GM12878 (cell line): ENCODE measurements at regions not wholly inside any gene's neighbourhood (a gene's known extent, or its start where the extent isn't known, plus 50 kb on each side); places are given as distances from the start of the nearest gene placed in this dataset.

Experiments used
- ATAC-seq: fragments of 200-7000 bp; cut with Tn5 transposase; 3 replicates; pipeline ENCODE4 v1.9.1; 2020; ENCODE audit warnings: mild to moderate bottlenecking, moderate library complexity
- BruUV-seq: library from RNA; stranded (reverse); fragments of 400-500 nt; replicated peaks from 2 replicates; lab custom pipeline; 2021; lab: Mats Ljungman, UMichigan
- CTCF ChIA-PET: fragments of 300-600 bp; sonication (Branson Sonifier 250); formaldehyde crosslinking; extraction: SDS; loops from one replicate; lab custom pipeline; 2021; ENCODE audit warnings: inconsistent platforms; lab: Yijun Ruan, JAX
- POLR2A ChIA-PET: fragments of 350-600 bp; formaldehyde crosslinking; extraction: SDS; loops from one replicate; lab custom pipeline; 2021; ENCODE audit warnings: inconsistent platforms; lab: Charles Lee
- RAD21 ChIA-PET: fragments of 300-600 bp; sonication (Branson Sonifier 250); formaldehyde crosslinking; loops from one replicate; lab custom pipeline; 2023; ENCODE audit warnings: antibody characterized with exemption; ENCODE audit not compliant: unreplicated experiment; lab: Charles Lee
- SMC1A ChIA-PET: fragments of 300-600 bp; sonication (Branson Sonifier 250); formaldehyde crosslinking; loops from one replicate; lab custom pipeline; 2023; ENCODE audit not compliant: unreplicated experiment, uncharacterized antibody; lab: Charles Lee
- DNase-seq: peaks from one replicate; pipeline ENCODE4 v3.0.0-alpha.2; 2011; ENCODE audit warnings: low read depth, low spot score
- FAIRE-seq: peaks from 3 replicates; lab custom pipeline; 2011; peaks lifted over from hg19 to GRCh38; lab: Jason Lieb, UNC
- H2AFZ ChIP-seq: 2 replicates; pipeline ENCODE4 v1.6.0; 2011; ENCODE audit warnings: low read depth, low read length, control low read depth; ENCODE audit not compliant: control insufficient read depth
- H3K27ac ChIP-seq: 2 replicates; pipeline ENCODE4 v1.5.1; 2011; ENCODE audit warnings: control low read depth; ENCODE audit not compliant: control insufficient read depth, insufficient read depth
- H3K27me3 ChIP-seq, 2 experiments: replicated peaks in 1 of 2; 2 replicates each; pipeline versions ENCODE4 v1.6.0 to v1.6.1; 2011; ENCODE audit warnings: low read length in 1 of 2; ENCODE audit not compliant: control insufficient read depth in 2 of 2, insufficient read depth in 2 of 2
- H3K36me3 ChIP-seq, 2 experiments: 2 replicates each; pipeline ENCODE4 v1.5.1; 2011; ENCODE audit warnings: low read length in 1 of 2; ENCODE audit not compliant: control insufficient read depth in 2 of 2, insufficient read depth in 2 of 2
- H3K4me1 ChIP-seq: 2 replicates; pipeline ENCODE4 v1.6.1; 2011; ENCODE audit warnings: mild to moderate bottlenecking, low read length, moderate library complexity, mixed read lengths; ENCODE audit not compliant: control insufficient read depth, insufficient read depth
- H3K4me2 ChIP-seq: 2 replicates; pipeline ENCODE4 v1.6.0; 2011; ENCODE audit warnings: control low read depth; ENCODE audit not compliant: control insufficient read depth, insufficient read depth
- H3K4me3 ChIP-seq: fragments of 200-600 bp; sonication (generic); 2 replicates; pipeline ENCODE4 v1.5.1; 2016
- H3K79me2 ChIP-seq: 2 replicates; pipeline ENCODE4 v1.6.0; 2011; ENCODE audit warnings: low read length; ENCODE audit not compliant: control insufficient read depth, insufficient read depth
- H3K9ac ChIP-seq: 2 replicates; pipeline ENCODE4 v1.8.0; 2011; ENCODE audit warnings: low read length, control low read depth, mixed read lengths; ENCODE audit not compliant: control insufficient read depth, insufficient read depth
- H3K9me3 ChIP-seq: replicated peaks from 3 replicates; pipeline ENCODE4 v1.5.1; 2011; ENCODE audit warnings: mild to moderate bottlenecking, low read length; ENCODE audit not compliant: control insufficient read depth, insufficient read depth
- H4K20me1 ChIP-seq: 2 replicates; pipeline ENCODE4 v1.6.0; 2011; ENCODE audit not compliant: control insufficient read depth, insufficient read depth
- CBFB ChIP-seq: IDR thresholded peaks from 2 replicates; pipeline ENCODE4 v1.6.1; 2016; ENCODE audit warnings: antibody characterized with exemption, low read depth
- EED ChIP-seq: sonication (generic); IDR thresholded peaks from 2 replicates; pipeline ENCODE4 v1.6.1; 2016; ENCODE audit warnings: antibody characterized with exemption, low read depth
- GABPA ChIP-seq: IDR thresholded peaks from 2 replicates; pipeline ENCODE4 v1.6.1; 2014; ENCODE audit warnings: antibody characterized with exemption, low read depth, mild to moderate bottlenecking, inconsistent platforms
- POLR2A ChIP-seq: IDR thresholded peaks from 2 replicates; pipeline ENCODE4 v1.6.1; 2011; ENCODE audit warnings: low read depth, mild to moderate bottlenecking, low read length
- ZNF207 ChIP-seq: fragments of 450-650 bp; IDR thresholded peaks from 2 replicates; pipeline ENCODE4 v1.6.1; 2014; ENCODE audit warnings: antibody characterized with exemption, mild to moderate bottlenecking, borderline replicate concordance
- WGBS: methylation state at CpG from one replicate; pipeline ENCODE4 v1.1.6; 2016; ENCODE audit warnings: low lambda C conversion rate; ENCODE audit not compliant: insufficient replicate concordance, insufficient coverage; ENCODE audit errors: missing lambda C conversion rate; 5-methylcytosine and 5-hydroxymethylcytosine counted together
- in situ Hi-C: fragments of 300-500 bp; cut with MboI; formaldehyde crosslinking; loops from 9 replicates; pipeline ENCODE4 v1.14.3; 2018; ENCODE audit warnings: mixed read lengths
- intact Hi-C: fragments of 100-400 bp; cut with micrococcal nuclease; formaldehyde crosslinking; loops from one replicate; pipeline ENCODE4 v1.14.2; 2022; ENCODE audit not compliant: unreplicated experiment
- TF ChIP-seq, protein P1 (sequence below): fragments of 450-650 bp; IDR thresholded peaks from 2 replicates; pipeline ENCODE4 v1.6.1; 2017; ENCODE audit warnings: low read depth, mild to moderate bottlenecking, moderate library complexity
- TF ChIP-seq, protein P2 (sequence below): fragments of 450-650 bp; IDR thresholded peaks from 2 replicates; pipeline ENCODE4 v1.6.1; 2017; ENCODE audit warnings: borderline replicate concordance
- TF ChIP-seq, protein P3 (sequence below): fragments of 450-650 bp; IDR thresholded peaks from 2 replicates; pipeline ENCODE4 v1.6.1; 2017; ENCODE audit warnings: mild to moderate bottlenecking, low read depth, inconsistent platforms; ENCODE audit not compliant: poor library complexity, severe bottlenecking

DNA sequence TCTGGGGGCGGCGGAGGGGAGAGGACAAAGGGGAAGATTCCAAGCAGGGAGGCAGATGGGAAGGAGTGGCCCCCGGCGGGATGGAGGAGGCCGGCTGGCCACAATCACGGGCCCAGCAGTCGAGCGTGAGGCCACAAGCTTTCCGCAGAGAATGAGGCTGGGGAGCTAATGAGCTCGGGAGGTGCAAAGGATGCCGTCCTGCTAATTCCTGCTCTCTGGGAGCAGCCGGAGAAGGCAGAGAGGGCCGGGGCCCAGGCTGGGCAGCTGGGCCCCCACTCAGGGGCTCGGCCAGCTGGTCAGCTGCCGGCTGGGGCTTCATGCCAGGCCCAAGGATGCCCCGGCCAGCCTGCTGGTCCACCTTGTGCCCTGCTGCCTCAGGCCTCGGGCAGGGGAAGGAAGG is 98.1 kb upstream of the LHX5 start:
- no peaks in the 10 kb centered on the region for H3K36me3 ChIP-seq
- no peak overlapping the region for H2AFZ ChIP-seq
- no peaks in the 10 kb centered on the region for H3K79me2 ChIP-seq
- TF ChIP-seq EED, result no peak
- TF ChIP-seq ZNF207, result no peak
- no peak for TF ChIP-seq POLR2A
- no peak for TF ChIP-seq CBFB
- TF ChIP-seq GABPA, result no peak
- TF ChIP-seq, protein P1, sequence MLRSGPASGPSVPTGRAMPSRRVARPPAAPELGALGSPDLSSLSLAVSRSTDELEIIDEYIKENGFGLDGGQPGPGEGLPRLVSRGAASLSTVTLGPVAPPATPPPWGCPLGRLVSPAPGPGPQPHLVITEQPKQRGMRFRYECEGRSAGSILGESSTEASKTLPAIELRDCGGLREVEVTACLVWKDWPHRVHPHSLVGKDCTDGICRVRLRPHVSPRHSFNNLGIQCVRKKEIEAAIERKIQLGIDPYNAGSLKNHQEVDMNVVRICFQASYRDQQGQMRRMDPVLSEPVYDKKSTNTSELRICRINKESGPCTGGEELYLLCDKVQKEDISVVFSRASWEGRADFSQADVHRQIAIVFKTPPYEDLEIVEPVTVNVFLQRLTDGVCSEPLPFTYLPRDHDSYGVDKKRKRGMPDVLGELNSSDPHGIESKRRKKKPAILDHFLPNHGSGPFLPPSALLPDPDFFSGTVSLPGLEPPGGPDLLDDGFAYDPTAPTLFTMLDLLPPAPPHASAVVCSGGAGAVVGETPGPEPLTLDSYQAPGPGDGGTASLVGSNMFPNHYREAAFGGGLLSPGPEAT, result no peak
- TF ChIP-seq, protein P2, sequence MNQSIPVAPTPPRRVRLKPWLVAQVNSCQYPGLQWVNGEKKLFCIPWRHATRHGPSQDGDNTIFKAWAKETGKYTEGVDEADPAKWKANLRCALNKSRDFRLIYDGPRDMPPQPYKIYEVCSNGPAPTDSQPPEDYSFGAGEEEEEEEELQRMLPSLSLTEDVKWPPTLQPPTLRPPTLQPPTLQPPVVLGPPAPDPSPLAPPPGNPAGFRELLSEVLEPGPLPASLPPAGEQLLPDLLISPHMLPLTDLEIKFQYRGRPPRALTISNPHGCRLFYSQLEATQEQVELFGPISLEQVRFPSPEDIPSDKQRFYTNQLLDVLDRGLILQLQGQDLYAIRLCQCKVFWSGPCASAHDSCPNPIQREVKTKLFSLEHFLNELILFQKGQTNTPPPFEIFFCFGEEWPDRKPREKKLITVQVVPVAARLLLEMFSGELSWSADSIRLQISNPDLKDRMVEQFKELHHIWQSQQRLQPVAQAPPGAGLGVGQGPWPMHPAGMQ, result no peak
- TF ChIP-seq, protein P3, sequence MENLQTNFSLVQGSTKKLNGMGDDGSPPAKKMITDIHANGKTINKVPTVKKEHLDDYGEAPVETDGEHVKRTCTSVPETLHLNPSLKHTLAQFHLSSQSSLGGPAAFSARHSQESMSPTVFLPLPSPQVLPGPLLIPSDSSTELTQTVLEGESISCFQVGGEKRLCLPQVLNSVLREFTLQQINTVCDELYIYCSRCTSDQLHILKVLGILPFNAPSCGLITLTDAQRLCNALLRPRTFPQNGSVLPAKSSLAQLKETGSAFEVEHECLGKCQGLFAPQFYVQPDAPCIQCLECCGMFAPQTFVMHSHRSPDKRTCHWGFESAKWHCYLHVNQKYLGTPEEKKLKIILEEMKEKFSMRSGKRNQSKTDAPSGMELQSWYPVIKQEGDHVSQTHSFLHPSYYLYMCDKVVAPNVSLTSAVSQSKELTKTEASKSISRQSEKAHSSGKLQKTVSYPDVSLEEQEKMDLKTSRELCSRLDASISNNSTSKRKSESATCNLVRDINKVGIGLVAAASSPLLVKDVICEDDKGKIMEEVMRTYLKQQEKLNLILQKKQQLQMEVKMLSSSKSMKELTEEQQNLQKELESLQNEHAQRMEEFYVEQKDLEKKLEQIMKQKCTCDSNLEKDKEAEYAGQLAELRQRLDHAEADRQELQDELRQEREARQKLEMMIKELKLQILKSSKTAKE, result no peak
- WGBS, result 31% methylated on average over 17 of the region's 17 CpGs
- FAIRE-seq, result no peak
- ChIA-PET RAD21 (no interaction called here), SMC1A (interaction anchor here (0.7 kb wide), 1 partner anchor 657 kb away, joined by 3 read pairs; no protein-coding TSS in a partner anchor), CTCF (no interaction called here), POLR2A (no interaction called here)
- no peak overlapping the region for H3K4me2 ChIP-seq
- DNase-seq, result no peak
- peaks cover 0 to 2% of the 10 kb centered on the region in 2 experiments; a peak in 2 of 4 replicates for H3K27me3 ChIP-seq
- H3K9ac ChIP-seq, result no peak overlapping the region
- no peaks in the 10 kb centered on the region for H4K20me1 ChIP-seq
- intact Hi-C loops (no loop called here), in situ Hi-C loops (no loop called here)
- no peak for ATAC-seq
- H3K9me3 ChIP-seq, result no peaks in the 10 kb centered on the region
- no peak overlapping the region for H3K4me3 ChIP-seq
- H3K4me1 ChIP-seq, result no peaks in the 10 kb centered on the region
- BruUV-seq, result no TSS peak
- H3K27ac ChIP-seq, result no peak overlapping the region
